GM12878 (cell line): ENCODE measurements at regions not wholly inside any gene's neighbourhood (a gene's known extent, or its start where the extent isn't known, plus 50 kb on each side); places are given as distances from the start of the nearest gene placed in this dataset.

Experiments
- ATAC-seq: fragments of 200-7000 bp; cut with Tn5 transposase; 3 replicates; pipeline ENCODE4 v1.9.1; 2020; ENCODE audit warnings: mild to moderate bottlenecking, moderate library complexity
- BruUV-seq: library from RNA; stranded (reverse); fragments of 400-500 nt; replicated peaks from 2 replicates; lab custom pipeline; 2021; lab: Mats Ljungman, UMichigan
- CTCF ChIA-PET: fragments of 300-600 bp; sonication (Branson Sonifier 250); formaldehyde crosslinking; extraction: SDS; loops from one replicate; lab custom pipeline; 2021; ENCODE audit warnings: inconsistent platforms; lab: Yijun Ruan, JAX
- POLR2A ChIA-PET: fragments of 350-600 bp; formaldehyde crosslinking; extraction: SDS; loops from one replicate; lab custom pipeline; 2021; ENCODE audit warnings: inconsistent platforms; lab: Charles Lee
- RAD21 ChIA-PET: fragments of 300-600 bp; sonication (Branson Sonifier 250); formaldehyde crosslinking; loops from one replicate; lab custom pipeline; 2023; ENCODE audit warnings: antibody characterized with exemption; ENCODE audit not compliant: unreplicated experiment; lab: Charles Lee
- SMC1A ChIA-PET: fragments of 300-600 bp; sonication (Branson Sonifier 250); formaldehyde crosslinking; loops from one replicate; lab custom pipeline; 2023; ENCODE audit not compliant: unreplicated experiment, uncharacterized antibody; lab: Charles Lee
- DNase-seq: peaks from one replicate; pipeline ENCODE4 v3.0.0-alpha.2; 2011; ENCODE audit warnings: low read depth, low spot score
- FAIRE-seq: peaks from 3 replicates; lab custom pipeline; 2011; peaks lifted over from hg19 to GRCh38; lab: Jason Lieb, UNC
- H2AFZ ChIP-seq: 2 replicates; pipeline ENCODE4 v1.6.0; 2011; ENCODE audit warnings: low read depth, low read length, control low read depth; ENCODE audit not compliant: control insufficient read depth
- H3K27ac ChIP-seq: 2 replicates; pipeline ENCODE4 v1.5.1; 2011; ENCODE audit warnings: control low read depth; ENCODE audit not compliant: control insufficient read depth, insufficient read depth
- H3K27me3 ChIP-seq, 2 experiments: replicated peaks in 1 of 2; 2 replicates each; pipeline versions ENCODE4 v1.6.0 to v1.6.1; 2011; ENCODE audit warnings: low read length in 1 of 2; ENCODE audit not compliant: control insufficient read depth in 2 of 2, insufficient read depth in 2 of 2
- H3K36me3 ChIP-seq, 2 experiments: 2 replicates each; pipeline ENCODE4 v1.5.1; 2011; ENCODE audit warnings: low read length in 1 of 2; ENCODE audit not compliant: control insufficient read depth in 2 of 2, insufficient read depth in 2 of 2
- H3K4me1 ChIP-seq: 2 replicates; pipeline ENCODE4 v1.6.1; 2011; ENCODE audit warnings: mild to moderate bottlenecking, low read length, moderate library complexity, mixed read lengths; ENCODE audit not compliant: control insufficient read depth, insufficient read depth
- H3K4me2 ChIP-seq: 2 replicates; pipeline ENCODE4 v1.6.0; 2011; ENCODE audit warnings: control low read depth; ENCODE audit not compliant: control insufficient read depth, insufficient read depth
- H3K4me3 ChIP-seq: fragments of 200-600 bp; sonication (generic); 2 replicates; pipeline ENCODE4 v1.5.1; 2016
- H3K79me2 ChIP-seq: 2 replicates; pipeline ENCODE4 v1.6.0; 2011; ENCODE audit warnings: low read length; ENCODE audit not compliant: control insufficient read depth, insufficient read depth
- H3K9ac ChIP-seq: 2 replicates; pipeline ENCODE4 v1.8.0; 2011; ENCODE audit warnings: low read length, control low read depth, mixed read lengths; ENCODE audit not compliant: control insufficient read depth, insufficient read depth
- H3K9me3 ChIP-seq: replicated peaks from 3 replicates; pipeline ENCODE4 v1.5.1; 2011; ENCODE audit warnings: mild to moderate bottlenecking, low read length; ENCODE audit not compliant: control insufficient read depth, insufficient read depth
- H4K20me1 ChIP-seq: 2 replicates; pipeline ENCODE4 v1.6.0; 2011; ENCODE audit not compliant: control insufficient read depth, insufficient read depth
- BMI1 ChIP-seq: fragments of 450-650 bp; IDR thresholded peaks from 2 replicates; pipeline ENCODE4 v1.6.1; 2016; ENCODE audit warnings: mild to moderate bottlenecking, moderate library complexity, borderline replicate concordance
- CUX1 ChIP-seq: IDR thresholded peaks from 2 replicates; pipeline ENCODE4 v1.6.1; 2012; ENCODE audit warnings: improper control_type of control experiment, low read depth, low read length; ENCODE audit not compliant: insufficient replicate concordance
- DPF2 ChIP-seq: fragments of 450-650 bp; IDR thresholded peaks from 2 replicates; pipeline ENCODE4 v1.6.1; 2017; ENCODE audit warnings: mild to moderate bottlenecking
- MEF2A ChIP-seq: IDR thresholded peaks from 2 replicates; pipeline ENCODE4 v1.6.1; 2011; ENCODE audit warnings: low read depth, mild to moderate bottlenecking, low read length, moderate library complexity; ENCODE audit not compliant: insufficient read depth
- NR2C1 ChIP-seq: fragments of 450-650 bp; IDR thresholded peaks from 2 replicates; pipeline ENCODE4 v1.6.1; 2017; ENCODE audit warnings: antibody characterized with exemption, mild to moderate bottlenecking, moderate library complexity
- NR2C2 ChIP-seq: IDR thresholded peaks from 2 replicates; pipeline ENCODE4 v1.6.1; 2011; ENCODE audit warnings: borderline replicate concordance, low read depth; ENCODE audit not compliant: control insufficient read depth, insufficient read length
- NRF1 ChIP-seq: conservative IDR thresholded peaks from 2 replicates; pipeline ENCODE4 v1.6.1; 2011; ENCODE audit warnings: mild to moderate bottlenecking, low read depth, low read length, improper control_type of control experiment
- PKNOX1 ChIP-seq: fragments of 450-650 bp; IDR thresholded peaks from 2 replicates; pipeline ENCODE4 v1.6.1; 2016; ENCODE audit warnings: mild to moderate bottlenecking
- RAD51 ChIP-seq: fragments of 450-650 bp; IDR thresholded peaks from 2 replicates; pipeline ENCODE4 v1.6.1; 2016; ENCODE audit warnings: moderate library complexity, mild to moderate bottlenecking, inconsistent platforms
- RFX5 ChIP-seq: IDR thresholded peaks from 2 replicates; pipeline ENCODE4 v1.6.1; 2011; ENCODE audit warnings: low read depth, low read length, improper control_type of control experiment
- RUNX3 ChIP-seq: IDR thresholded peaks from 2 replicates; pipeline ENCODE4 v1.6.1; 2012; ENCODE audit warnings: low read length, inconsistent platforms
- SMAD1 ChIP-seq: fragments of 450-650 bp; IDR thresholded peaks from 2 replicates; pipeline ENCODE4 v1.6.1; 2018; ENCODE audit warnings: mild to moderate bottlenecking, low read depth; ENCODE audit not compliant: partially characterized antibody
- ZNF384 ChIP-seq: IDR thresholded peaks from 2 replicates; pipeline ENCODE4 v1.6.1; 2012; ENCODE audit warnings: low read depth, mild to moderate bottlenecking, low read length, improper control_type of control experiment, borderline replicate concordance
- WGBS: methylation state at CpG from one replicate; pipeline ENCODE4 v1.1.6; 2016; ENCODE audit warnings: low lambda C conversion rate; ENCODE audit not compliant: insufficient replicate concordance, insufficient coverage; ENCODE audit errors: missing lambda C conversion rate; 5-methylcytosine and 5-hydroxymethylcytosine counted together
- in situ Hi-C: fragments of 300-500 bp; cut with MboI; formaldehyde crosslinking; loops from 9 replicates; pipeline ENCODE4 v1.14.3; 2018; ENCODE audit warnings: mixed read lengths
- intact Hi-C: fragments of 100-400 bp; cut with micrococcal nuclease; formaldehyde crosslinking; loops from one replicate; pipeline ENCODE4 v1.14.2; 2022; ENCODE audit not compliant: unreplicated experiment

GRCh38 chr6:100948381-100949133 lies 67.4 kb upstream of the ASCC3 start:
- TF ChIP-seq NR2C1: no peak
- no peak for TF ChIP-seq PKNOX1
- TF ChIP-seq RAD51: no peak
- TF ChIP-seq NRF1: no peak
- no peak for TF ChIP-seq DPF2
- TF ChIP-seq CUX1: no peak
- TF ChIP-seq MEF2A: no peak
- TF ChIP-seq SMAD1: no peak
- no peak for TF ChIP-seq ZNF384
- no peak for TF ChIP-seq BMI1
- TF ChIP-seq NR2C2: no peak
- TF ChIP-seq RFX5: no peak
- TF ChIP-seq RUNX3: no peak
- intact Hi-C loops: no loop called here

More at GRCh38 chr6:100948381-100949133, 67.4 kb upstream of the ASCC3 start:
- SMC1A ChIA-PET: interaction anchor here (1.0 kb wide), 1 partner anchor 9 kb away, joined by 3 read pairs; no protein-coding TSS in a partner anchor
- DNase-seq (no peak), FAIRE-seq (no peak), ATAC-seq (no peak)
- in situ Hi-C loops: no loop called here
- CTCF ChIA-PET: no interaction called here
- RAD21 ChIA-PET: no interaction called here
- WGBS: 2% methylated on average over 3 of the region's 3 CpGs
- no TSS peak for BruUV-seq
- Histone ChIP-seq H3K27ac (no peak overlapping the region), H4K20me1 (no peaks in the 10 kb centered on the region), H3K9ac (no peak overlapping the region), H3K4me1 (no peaks in the 10 kb centered on the region), H3K9me3 (no peaks in the 10 kb centered on the region), H3K79me2 (no peaks in the 10 kb centered on the region), H3K27me3 (no peaks in the 10 kb centered on the region), H3K4me3 (no peak overlapping the region), H3K36me3 (no peaks in the 10 kb centered on the region), H3K4me2 (no peak overlapping the region), H2AFZ (no peak overlapping the region)
- POLR2A ChIA-PET: no interaction called here
